HG02970 (cell line): ENCODE measurements at regions not wholly inside any gene's neighbourhood (a gene's known extent, or its start where the extent isn't known, plus 50 kb on each side); places are given as distances from the start of the nearest gene placed in this dataset.
"Not testable (repeated sequence)": the region's sequence is repeated elsewhere in the genome, so short reads cannot be mapped to it uniquely, and the experiment has no call there.

Experiments
- ATAC-seq: cut with Tn5 transposase; IDR thresholded peaks from one replicate; pipeline ENCODE4 v1.9.1; 2021; ENCODE audit warnings: mild to moderate bottlenecking, moderate library complexity, moderate number of reproducible peaks; ENCODE audit not compliant: unreplicated experiment, low FRiP score

DNA sequence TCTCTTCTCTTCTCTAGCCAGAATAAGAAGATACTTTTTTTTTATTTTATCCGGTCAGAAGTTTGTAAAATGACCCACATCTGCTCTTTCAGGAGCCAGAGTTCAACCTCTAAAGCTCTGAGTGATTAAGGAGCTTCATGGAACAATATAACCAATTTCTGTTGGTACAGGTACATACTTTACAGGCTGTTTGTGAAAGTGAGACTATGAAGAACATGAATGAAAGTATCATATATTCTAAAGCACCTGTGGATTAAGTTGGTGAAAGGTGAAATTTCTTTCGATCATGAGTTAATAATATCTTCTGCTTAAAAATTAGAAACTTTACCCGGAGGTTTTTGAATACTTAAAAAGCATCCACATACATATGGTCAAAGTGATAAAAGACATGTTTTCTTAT, 65.2 kb downstream of the DMRT2 start:
- no peak for ATAC-seq

DNA sequence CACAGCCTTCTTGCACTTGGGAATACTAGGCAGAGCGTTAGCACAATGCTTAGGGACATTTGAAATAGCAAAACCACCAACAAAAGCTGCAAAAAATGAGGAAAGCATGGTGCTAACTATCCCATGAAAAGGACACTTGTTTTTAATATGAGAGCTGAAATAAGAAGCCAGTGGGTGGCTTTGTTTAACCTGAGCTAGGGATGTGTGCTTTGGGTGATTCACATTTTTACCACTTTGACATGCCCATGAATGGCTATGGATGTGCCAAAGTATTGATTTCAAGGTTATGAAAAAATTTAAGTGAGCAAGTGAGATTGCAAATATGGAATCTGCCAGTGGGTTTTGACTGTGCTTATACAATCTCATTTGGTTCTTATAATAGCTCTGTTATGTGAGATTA, 67.3 kb downstream of the DMRT2 start:
- no peak for ATAC-seq

DNA sequence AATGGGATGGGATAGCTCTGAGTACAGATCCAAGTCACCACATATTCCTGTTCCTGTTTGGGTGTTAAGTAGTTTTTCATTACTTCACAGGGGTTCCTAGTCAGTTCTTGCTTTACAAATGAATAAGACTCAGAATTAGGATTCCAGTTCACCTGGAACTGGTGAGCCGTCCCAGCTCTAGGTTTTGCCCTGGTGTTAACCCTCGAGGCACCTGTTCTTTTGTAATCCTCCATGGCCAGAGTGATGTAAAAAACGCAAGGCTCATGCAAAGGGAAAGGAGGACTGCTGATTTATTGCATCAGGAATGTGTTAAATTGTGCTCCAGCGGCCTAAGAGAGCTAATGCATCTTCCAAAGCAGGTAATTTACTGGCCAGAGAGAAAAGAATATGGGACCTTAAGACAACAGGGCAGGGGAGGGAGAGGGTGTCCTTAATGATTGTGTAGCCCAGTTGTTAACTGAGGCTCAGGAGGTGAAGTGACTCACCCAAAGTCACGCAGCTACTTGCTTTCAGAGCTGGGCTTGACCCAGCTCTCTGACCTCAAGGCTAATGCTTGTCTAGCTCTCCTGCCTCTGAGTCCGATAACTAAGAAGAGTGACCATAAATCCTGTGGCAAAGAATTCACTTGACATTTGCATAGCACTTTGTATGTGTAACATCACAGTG, 70.5 kb downstream of the DMRT2 start:
- ATAC-seq: no peak

DNA sequence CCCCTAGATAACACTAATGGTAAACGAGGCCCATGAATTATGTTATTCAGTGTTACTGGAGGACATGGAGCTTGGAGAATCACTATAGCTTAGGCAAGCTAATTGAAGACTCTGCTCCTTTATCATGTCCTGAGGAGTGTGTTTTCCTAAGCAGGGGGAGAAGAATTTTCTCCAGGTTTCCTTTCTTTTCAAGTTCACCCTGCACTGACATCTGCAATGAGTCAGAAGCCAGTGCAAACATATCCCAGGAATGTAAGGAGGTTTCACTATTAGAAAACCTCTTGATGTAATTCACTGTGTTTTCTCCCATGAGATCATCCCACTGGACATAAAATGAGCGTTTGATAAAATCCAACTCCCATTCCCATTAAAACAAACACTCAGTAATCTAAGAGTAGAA, 75.6 kb downstream of the DMRT2 start:
- ATAC-seq: no peak

DNA sequence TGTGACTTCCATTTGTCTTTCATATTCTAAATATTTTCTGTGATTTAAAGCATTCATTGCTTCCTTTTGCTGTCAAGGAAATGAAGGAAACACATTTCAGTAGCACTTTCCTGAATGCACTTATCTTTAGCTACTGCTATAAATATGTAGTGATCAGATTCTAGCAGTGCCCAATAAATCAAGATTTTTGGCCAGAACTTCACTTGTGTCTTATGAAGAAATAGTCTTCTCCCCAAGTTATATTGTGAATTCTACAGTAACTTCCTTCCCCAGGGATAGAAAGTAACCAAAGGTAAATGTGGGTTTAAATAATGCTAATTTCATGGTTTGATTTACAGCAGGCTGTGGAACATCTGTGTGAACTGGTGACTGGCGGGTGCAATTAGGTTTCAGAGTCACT, 77.9 kb downstream of the DMRT2 start:
- no peak for ATAC-seq

DNA sequence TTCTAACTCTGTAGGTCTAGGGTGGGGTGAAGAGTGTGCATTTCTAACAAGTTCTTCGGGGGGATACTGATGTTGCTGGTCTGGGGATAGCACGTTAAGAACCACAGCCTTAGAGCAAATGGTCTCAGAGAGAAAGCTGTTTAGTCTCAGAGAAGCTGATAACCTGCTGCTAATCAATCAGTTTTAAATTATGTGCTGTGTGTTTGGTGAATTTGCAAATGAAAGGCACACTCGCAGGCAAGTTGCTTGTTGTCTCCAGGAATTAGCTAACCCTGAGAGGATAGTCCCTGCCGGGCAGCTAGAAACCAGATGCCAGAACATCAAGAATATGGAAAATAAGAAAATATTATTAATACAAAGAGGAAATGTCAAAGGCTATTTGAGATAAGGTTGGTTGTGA, 79.2 kb downstream of the DMRT2 start:
- ATAC-seq: no peak

DNA sequence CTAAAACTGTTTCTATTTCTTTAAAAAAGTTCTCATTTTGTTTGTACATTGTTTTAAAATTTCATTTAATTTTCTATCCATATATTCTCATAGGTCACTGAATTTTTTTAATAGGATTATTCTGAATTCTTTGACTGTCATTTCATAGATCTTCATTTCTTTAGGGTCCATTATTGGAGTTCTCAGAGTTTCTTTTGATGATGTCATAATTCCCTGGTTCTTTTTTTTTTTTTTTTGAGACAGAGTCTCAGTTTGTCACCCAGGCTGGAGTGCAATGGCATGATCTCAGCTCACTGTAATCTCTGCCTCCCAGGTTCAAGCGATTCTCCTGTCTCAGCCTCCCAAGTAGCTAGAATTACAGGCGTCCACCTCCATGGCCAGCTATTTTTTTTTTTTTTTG, 89.9 kb downstream of the DMRT2 start:
- ATAC-seq: no peak

DNA sequence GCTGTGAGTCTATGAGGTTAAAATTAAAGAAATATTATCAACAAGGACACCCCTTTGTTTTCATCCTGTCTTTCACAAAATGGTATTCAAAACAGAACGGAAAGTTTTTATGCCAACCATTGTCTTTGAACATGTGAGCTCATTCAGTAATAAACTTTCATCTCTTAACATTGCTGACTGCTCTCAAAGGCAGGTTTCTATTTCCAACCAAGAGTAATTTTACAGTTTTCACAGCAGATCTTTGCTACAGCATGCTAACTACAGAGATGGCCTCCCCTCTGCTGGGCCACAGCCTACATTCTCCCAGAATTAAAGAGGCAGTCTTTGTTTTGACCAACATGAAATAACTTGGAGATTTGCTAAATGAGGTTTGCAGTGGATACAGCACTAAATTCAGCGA, 101.5 kb downstream of the DMRT2 start:
- ATAC-seq: no peak

DNA sequence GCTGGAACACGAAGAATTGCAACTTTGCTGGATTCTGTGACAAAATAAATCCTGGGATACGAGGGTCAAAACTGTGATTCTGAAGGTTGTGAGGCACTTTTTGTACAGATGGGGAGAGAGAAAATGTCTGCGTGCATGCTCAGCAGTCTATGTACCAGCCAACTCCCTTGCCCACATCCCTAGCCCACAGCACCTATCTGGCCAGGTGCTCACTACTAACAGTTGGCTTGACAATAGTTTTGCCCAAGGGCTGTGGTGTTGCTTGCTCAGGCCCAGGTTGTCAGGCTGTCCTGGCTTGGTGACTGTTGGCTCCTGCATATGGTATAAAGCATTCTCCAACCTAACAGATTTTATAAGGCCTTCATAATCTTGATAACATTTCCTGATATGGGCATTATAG, 102.0 kb downstream of the DMRT2 start:
- ATAC-seq: no peak

DNA sequence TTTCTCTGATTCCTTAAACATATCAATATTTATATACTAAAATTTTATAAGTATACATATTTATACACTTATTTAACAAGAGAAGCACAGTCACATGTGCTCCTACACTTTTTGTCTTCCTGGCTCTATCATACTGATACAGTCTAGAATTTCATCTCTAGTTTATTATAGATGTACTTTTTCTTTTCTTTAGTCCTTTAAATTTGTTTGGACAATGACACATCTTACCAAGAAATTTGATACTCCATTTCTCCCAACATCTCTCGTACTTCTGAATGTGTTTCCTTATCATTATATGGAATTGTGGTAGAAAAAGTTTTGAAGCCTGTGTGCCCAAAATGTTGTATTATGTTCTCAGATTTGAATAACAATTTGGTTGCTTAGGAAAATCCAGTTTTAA, 104.6 kb downstream of the DMRT2 start:
- no peak for ATAC-seq

DNA sequence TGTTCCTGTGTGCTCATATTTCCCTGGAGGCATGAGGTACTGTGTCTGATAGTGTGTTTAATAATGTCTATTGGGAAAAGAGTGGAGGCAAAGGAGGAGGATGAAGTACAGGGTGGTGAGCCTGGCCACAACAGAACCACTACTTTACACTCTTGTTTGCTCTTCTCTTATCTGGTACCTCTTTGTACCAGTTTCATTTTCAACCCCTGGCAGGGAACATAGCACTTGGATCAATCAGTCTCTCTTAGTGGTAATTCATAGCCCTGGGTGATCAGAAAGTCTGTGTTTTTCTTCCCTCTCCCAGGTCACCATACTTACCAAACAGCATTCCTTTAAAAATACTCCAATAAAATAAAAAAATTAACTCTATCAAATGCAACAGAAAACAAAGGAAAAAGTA, 105.4 kb downstream of the DMRT2 start:
- no peak for ATAC-seq

DNA sequence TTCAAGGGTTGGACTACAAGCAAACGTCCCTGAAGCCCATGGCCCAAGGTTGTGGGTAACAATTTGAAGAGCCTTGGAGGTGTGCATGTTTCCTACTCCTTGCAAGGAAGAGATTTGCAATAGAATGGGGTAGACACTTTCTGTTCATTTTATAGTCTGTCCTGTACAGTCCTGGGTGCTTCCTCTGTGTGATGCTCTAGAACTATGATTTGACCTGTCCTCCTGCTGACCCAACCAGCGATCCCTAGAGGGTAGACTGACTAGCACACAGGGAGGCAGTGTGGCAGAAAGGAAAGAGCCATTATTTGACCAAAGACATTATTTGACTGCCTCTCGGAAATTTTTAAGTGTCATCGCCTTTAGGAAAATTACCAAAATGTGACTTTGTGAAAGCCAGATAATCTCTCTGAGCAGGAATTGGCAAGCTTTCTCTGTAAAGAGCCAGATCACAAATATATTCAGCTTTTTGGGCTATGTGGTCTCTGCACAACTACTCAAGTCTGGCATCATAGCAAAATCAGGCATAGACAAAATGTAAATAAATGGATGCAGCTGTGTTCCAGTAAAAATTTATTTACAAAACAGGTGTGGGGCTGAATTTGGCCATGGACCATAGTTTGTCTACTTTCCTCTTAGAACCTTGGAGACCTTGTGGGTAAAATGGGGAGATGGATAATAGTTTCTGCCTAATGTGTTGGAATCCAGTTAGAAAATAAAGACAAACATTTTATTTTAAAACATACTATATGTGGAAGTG, 106.8 kb downstream of the DMRT2 start:
- ATAC-seq: no peak

DNA sequence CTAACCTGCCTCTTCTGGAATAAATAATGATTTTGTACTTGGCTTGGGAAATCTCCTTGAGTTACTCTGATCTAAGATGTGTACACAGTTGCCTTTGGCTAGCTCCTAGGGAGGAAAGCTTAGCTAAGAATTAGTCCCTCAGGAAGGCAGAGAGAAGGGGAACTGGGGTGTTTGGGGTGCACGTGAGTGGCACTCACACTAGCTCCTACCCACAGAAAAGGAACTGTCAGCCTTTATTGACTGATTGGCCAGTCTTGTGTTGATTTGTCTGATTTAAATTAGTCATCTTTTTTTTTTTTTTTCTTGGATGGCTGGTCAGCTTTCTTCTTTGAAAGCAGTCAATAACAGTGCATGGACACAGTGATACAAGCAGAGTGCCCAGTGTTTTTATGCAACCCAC, 107.7 kb downstream of the DMRT2 start:
- ATAC-seq: no peak

DNA sequence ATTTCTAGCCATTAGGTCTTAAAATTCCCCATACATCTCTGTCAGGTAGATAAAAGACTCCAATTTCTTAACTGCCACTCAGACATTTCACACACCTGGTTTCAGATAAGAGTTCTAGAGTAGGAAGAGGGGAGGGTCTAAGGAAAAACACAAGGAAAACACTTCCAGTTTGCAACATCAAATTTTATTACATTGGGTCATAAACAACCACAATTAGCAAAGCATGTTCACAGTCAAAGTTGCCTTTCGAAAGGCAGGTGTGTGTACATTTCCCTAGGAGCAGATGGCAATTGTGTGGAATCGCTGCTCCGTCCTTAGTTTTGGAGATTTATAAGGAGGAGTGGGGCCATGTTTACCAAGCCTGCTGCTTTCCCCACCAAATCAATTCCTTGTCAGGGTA, 120.8 kb downstream of the DMRT2 start:
- no peak for ATAC-seq

DNA sequence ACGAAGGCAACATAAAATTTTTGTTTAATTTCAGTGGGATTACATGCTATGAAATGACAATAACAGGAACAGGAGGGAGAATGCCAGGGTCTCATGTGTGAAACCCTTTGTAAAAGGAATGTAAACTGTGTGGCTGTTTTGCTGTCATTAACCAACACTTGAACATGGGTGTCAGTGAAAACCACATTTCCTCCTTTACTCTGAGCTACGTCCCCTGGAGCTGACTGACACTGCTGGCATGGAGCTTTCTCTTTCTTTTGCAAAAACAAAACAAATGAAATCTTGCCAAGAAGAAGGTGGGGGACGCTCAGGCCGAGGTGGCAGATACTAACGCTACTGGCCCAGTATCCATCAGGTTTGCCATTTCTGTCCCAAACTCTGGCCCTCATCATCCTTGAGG, 121.4 kb downstream of the DMRT2 start:
- ATAC-seq: no peak

DNA sequence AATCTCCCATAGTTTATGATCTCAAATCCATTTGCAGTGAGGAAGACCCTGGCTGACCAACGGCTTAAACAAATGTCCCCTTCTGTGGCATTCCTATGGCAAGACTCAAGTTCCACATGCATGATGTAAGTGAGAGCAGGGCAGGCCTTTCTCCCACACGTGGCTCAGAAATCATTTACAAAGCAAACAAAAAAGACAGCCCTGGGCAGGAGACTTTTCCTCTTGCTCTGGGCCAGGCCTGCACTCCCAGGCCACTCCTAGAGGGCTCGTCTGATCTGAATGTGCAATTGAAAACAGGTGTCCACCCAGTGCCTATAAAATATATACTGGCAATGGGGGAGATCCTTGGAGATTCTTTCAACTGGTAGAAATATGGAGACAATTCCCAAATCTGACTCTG, 123.1 kb downstream of the DMRT2 start:
- ATAC-seq: no peak

DNA sequence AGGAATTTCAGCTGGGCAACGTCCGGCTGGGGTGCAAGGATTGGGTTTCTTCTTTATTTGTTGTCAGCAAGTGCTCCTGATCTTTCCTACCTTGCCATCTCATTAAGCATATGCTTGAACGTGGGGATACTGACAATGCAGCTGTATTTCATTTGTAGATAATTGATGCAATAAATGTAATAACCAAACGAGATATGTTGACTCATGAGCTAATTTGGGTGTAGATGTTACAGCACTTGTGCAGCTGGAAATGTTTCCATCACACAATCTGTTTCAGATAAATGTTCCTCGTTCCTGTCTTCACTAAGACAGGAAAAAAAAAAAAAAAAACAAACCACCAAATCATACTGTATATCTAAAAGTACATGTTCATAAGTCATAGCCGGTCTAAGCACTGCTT, 123.8 kb downstream of the DMRT2 start:
- no peak for ATAC-seq

DNA sequence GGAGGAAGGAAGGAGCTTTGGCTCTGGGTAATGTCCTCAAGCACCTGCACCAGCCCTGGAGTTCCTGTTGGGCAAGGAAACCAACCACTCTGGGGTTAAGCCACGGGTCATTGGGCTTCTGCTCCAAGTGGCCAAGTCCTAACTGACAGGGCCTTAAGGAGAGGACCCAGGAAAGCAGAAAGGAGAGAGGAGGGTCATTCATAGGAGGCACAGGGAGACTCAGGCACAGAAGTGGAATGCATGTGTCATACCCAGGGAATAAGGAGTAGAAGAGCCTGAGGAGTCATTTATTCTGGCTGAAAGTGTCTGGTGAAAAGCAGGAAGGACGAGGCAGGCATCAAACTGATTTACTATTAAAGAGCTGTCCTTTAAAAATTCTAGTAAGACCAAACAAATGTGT, 129.2 kb downstream of the DMRT2 start:
- no peak for ATAC-seq

DNA sequence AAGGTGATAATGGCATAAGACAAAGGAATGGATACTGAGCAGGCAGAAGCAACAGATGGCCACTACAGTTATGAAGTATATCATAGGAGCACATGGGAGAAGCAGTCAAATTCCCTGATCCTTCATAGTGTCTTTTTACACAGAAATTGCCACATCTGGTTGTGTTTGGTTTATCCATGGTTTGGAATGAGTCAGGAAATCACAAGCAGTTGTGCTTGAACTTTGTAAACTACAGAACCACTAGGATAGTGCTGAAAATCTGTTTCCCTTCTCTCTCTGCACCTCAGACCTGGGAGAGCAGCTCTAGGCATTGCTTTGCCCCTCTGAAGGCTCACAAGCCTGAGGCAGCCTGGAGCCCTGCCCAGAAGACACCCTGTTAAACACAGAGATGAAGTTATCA, 134.0 kb downstream of the DMRT2 start:
- no peak for ATAC-seq

DNA sequence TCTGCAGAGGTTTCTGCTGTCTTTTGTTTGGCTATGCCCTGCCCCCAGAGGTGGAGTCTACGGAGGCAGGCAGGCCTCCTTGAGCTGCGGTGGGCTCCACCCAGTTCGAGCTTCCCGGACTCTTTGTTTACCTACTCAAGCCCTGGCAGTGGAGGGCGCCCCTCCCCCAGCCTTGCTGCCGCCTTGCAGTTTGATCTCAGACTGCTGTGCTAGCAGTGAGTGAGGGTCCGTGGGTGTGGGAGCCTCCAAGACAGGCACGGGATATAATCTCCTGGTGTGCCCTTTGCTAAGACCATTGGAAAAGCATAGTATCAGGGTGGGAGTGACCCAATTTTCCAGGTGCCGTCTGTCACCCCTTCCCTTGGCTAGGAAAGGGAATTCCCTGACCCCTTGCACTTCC, 137.0 kb downstream of the DMRT2 start:
- not testable (repeated sequence) for ATAC-seq

DNA sequence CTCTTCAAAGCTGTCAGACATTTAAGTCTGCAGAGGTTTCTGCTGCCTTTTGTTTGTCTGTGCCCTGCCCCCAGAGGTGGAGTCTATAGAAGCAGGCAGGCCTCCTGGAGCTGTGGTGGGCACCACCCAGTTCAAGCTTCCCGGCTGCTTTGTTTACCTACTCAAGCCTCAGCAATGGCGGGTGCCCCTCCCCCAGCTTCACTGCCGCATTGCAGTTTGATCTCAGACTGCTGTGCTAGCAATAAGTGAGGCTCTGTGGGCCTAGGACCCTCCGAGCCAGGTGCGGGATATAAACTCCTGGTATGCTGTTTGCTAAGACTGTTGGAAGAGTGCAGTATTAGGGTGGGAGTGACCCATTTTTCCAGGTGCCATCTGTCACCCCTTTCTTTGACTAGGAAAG, 145.5 kb downstream of the DMRT2 start:
- not testable (repeated sequence) for ATAC-seq

DNA sequence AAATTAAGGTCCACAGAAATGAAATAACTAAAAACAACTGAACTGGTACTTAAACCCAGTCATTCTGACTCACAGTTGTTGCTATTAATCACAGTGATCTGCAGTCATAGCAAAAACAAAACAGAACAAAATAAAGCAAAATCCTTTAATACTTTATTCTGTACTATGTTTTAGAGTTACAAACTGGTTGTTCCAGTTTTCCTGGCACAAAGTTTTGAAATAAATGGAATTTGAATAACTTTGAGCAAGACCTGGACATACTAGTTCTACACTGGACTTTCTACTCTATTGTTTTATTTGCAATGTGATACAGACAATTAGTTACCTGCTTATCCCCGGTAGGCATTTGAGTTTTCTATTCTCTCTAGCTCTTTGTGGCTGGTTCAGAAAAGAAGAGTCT, 147.9 kb downstream of the DMRT2 start:
- no peak for ATAC-seq
